ENCODE measurements at regions not wholly inside any gene's neighbourhood (a gene's known extent, or its start where the extent isn't known, plus 50 kb on each side); places are given as distances from the start of the nearest gene placed in this dataset.
"Not testable (repeated sequence)": the region's sequence is repeated elsewhere in the genome, so short reads cannot be mapped to it uniquely, and the experiment has no call there.

- DNase-seq = no peak
Observed at GRCh38 chr4:148852092-148852699, 410.0 kb upstream of the NR3C2 start.

GRCh38 chr4:148850257-148850995 lies 408.2 kb upstream of the NR3C2 start:
- DNase-seq = no peak

DNA sequence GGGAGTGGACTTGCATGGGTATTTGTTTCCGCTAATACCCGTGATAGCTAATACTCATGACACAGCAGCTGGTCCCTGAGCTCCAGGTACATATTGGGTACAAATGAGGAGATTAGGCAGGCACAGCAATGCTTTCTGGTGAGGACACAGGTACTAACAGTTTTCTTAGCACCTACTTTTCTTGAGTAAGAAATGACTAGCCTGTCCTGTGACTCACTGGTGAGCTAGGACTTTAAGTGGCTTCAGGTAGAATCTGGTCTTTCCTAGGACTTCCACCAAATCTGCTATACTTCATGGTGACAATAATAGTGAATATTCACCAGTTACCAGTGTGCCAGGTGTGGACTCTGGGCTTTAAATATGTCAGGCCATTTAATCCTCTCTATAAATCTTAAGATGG lies 407.4 kb upstream of the NR3C2 start:
- DNase-seq = no peak

DNA sequence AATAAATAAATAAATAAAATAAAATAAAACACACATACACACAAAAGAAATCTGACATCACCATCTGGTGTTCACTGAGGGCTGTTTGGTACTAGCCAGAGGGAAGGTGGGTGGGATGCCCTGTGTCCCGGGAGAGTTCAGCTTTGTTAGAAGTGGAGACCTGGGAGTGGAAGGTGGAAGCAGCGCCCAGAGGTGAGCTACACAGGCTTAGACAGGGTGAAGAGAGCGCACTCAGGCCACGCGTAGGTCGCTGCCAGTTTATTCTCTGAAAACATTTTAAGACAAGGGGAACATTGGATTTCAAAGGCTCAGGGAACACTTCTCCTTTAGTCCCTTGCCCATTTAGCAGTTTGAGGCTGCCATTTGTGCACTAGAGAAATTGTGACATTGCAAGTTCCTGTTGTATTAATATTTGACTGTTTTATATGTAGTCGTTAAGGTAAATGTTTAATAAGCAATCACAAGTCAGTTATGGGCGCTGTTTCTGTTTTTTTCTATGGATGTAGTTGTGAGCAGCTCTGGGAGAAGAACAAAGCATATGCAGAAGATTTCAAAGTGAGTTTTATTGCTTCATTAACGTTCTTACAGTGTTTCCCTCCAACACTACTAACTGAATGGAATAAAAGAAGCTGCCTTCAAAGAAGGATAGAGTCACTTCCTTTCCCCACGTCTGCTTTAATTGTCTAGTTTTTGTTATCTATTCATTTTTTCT lies 405.5 kb upstream of the NR3C2 start:
- DNase-seq = no peak

- DNase-seq = no peak
Observed at GRCh38 chr4:148845609-148846008, 403.4 kb upstream of the NR3C2 start.

DNA sequence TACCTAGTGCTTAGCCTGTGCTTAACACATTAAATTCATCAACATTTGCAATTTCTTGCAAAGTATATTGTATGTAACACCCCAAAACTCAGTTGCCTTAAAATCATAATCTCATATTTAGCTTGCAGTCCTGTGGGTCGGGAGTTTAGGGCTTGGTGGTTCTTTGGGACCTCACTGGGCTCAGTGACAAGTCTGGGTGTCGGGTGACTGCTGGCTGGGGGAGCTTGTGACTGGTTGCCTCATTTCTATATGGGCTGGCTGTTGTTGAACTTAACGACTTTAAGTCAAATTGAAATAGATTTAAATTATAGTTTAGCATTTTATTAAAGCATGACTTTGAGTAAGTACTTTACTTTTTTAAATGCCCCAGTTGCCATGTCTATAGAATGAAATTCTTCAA lies 401.4 kb upstream of the NR3C2 start:
- no peak for DNase-seq

DNA sequence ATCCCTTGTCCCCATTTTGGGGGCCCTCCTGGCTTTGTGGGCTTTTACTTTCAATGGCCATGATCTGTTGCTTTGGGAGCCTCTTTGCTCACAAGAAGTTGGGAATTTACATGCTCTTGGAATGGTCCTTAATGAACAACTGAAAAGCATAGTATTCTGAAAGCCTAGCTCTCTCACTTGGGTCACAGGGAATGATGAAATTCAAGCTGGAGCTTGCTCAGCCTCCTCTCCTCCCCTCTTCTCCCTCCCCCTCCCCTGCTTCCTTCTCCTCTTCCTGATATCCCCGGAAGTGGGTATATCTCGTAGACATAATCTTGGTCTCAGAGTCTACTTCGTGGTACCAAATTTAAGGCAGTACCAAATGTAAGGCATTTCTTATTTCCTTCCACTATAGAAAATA lies 400.6 kb upstream of the NR3C2 start:
- DNase-seq = no peak

- DNase-seq = not testable (repeated sequence)
Observed at GRCh38 chr4:148837571-148837970, 395.4 kb upstream of the NR3C2 start.

- DNase-seq = peak; percentile 14
Observed at GRCh38 chr4:148834804-148835631, 392.8 kb upstream of the NR3C2 start.

DNA sequence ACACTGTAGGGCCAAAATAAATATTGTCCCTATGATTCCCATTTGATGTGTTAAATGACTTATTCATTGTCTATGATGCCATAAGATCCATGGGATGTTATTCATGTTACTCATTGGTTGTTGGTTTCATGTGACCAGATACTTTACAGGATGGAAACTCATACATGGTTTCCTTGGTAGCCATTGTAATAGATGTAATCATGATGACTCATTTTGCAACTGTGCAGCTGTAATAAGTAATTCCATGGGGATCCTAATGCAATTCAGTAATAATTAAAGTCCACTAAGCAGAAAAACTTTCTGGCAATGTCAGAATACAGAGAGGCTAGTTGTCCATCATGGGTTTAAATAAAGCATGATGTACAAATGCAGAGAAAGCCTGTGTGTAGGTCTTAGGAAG lies 389.7 kb upstream of the NR3C2 start:
- DNase-seq = no peak

- no peak for DNase-seq
Observed at GRCh38 chr4:148828291-148828690, 386.1 kb upstream of the NR3C2 start.

- no peak for DNase-seq
Observed at GRCh38 chr4:148827781-148828180, 385.6 kb upstream of the NR3C2 start.

DNA sequence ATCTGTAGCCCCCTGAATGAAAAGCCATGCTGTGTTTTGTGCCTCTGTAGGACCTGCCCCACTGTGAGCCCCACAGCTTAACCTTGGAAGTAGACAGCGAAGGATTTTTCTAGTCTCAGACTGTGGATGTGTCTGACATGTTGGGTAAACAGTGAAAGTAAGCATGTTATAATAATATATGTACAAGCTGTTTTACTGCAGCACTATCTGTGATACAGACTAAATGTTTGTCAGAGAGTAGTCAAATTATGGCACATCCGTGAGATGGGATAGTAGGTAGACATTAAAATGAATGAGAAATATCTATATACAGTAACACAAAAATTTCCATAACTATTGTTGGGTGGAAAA lies 381.2 kb upstream of the NR3C2 start:
- DNase-seq = no peak

GRCh38 chr4:148822572-148823418 lies 380.6 kb upstream of the NR3C2 start:
- no peak for DNase-seq

- no peak for DNase-seq
Observed at GRCh38 chr4:148814030-148814429, 371.8 kb upstream of the NR3C2 start.

- no peak for DNase-seq
Observed at GRCh38 chr4:148813289-148813688, 371.1 kb upstream of the NR3C2 start.

DNA sequence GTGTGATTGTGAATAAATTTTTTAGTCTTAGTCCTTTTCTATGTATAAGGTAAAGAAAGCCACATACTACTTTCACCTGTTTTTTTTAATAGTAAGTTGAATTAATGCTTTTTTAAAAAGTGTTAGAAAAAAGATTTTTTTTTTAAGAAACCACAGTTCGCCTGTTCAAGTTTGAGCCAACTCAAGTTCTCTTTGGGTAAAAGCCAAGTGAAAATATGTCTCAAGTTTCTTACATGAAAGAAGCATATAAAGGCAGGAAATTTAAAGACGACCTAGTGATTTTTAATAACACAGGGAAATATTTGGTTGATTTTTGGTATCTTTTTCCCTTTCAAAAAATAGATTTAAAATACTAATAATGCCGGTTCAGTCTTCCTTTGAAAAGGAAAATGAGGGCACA lies 369.9 kb upstream of the NR3C2 start:
- no peak for DNase-seq

- no peak for DNase-seq
Observed at GRCh38 chr4:148810461-148810860, 368.2 kb upstream of the NR3C2 start.

- DNase-seq = no peak
Observed at GRCh38 chr4:148808416-148808815, 366.2 kb upstream of the NR3C2 start.

DNA sequence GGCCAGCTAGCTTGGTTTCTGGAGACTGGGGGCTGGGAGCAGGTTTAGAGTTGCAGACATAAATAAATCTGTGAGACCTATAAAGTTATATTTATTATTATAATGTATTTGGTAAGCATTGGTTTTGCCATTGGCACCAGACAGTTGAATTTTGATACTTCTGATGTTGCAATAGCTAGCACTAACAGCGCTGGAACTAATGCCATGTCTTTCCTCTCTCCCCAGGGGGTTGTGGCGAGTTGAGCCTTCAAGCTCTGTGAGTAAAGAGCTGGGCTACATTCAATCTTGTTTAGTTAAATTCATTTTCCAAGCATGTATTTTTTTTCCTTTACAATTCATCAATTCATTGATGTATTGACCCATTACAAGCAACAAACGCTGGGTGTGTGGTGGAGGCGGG lies 358.7 kb upstream of the NR3C2 start:
- no peak for DNase-seq

GRCh38 chr4:148800336-148800885 lies 358.2 kb upstream of the NR3C2 start:
- DNase-seq = no peak
